MG63 (cell line): ENCODE measurements at regions not wholly inside any gene's neighbourhood (a gene's known extent, or its start where the extent isn't known, plus 50 kb on each side); places are given as distances from the start of the nearest gene placed in this dataset.
"Not testable (repeated sequence)": the region's sequence is repeated elsewhere in the genome, so short reads cannot be mapped to it uniquely, and the experiment has no call there.

Source experiments
- DNase-seq: peaks from one replicate; pipeline ENCODE4 v3.0.0-alpha.2; 2020
- H3K27me3 ChIP-seq: fragments of 250-450 bp; sonication (Bioruptor Pico); 2 replicates; pipeline ENCODE4 v1.5.1; 2020; ENCODE audit warnings: mild to moderate bottlenecking, moderate library complexity
- H3K36me3 ChIP-seq: fragments of 250-450 bp; sonication (Bioruptor Pico); 2 replicates; pipeline ENCODE4 v1.5.1; 2020; ENCODE audit warnings: mild to moderate bottlenecking, moderate library complexity
- H3K4me3 ChIP-seq: fragments of 250-450 bp; sonication (Bioruptor Pico); 2 replicates; pipeline ENCODE4 v1.5.1; 2020; ENCODE audit warnings: mild to moderate bottlenecking, moderate library complexity
- H3K9me3 ChIP-seq: fragments of 250-450 bp; sonication (Bioruptor Pico); 2 replicates; pipeline ENCODE4 v1.5.1; 2020; ENCODE audit warnings: mild to moderate bottlenecking, moderate library complexity

GRCh38 chr2:22055784-22056620, 932.2 kb downstream of the TDRD15 start:
- no peaks in the 10 kb centered on the region for H3K9me3 ChIP-seq
- no peak overlapping the region for H3K4me3 ChIP-seq
- no peak for DNase-seq

GRCh38 chr2:22056621-22057132, 932.9 kb downstream of the TDRD15 start:
- Histone ChIP-seq H3K9me3 (no peaks in the 10 kb centered on the region), H3K27me3 (no peaks in the 10 kb centered on the region), H3K4me3 (no peak overlapping the region), H3K36me3 (no peaks in the 10 kb centered on the region)
- no peak for DNase-seq

More at GRCh38 chr2:22055784-22056620, 932.2 kb downstream of the TDRD15 start:
- Histone ChIP-seq H3K36me3 (no peaks in the 10 kb centered on the region), H3K27me3 (no peaks in the 10 kb centered on the region)

- Histone ChIP-seq H3K9me3 (no peaks in the 10 kb centered on the region), H3K36me3 (no peaks in the 10 kb centered on the region), H3K4me3 (no peak overlapping the region), H3K27me3 (no peaks in the 10 kb centered on the region)
- DNase-seq = no peak
Observed at GRCh38 chr2:22062679-22063078, 938.9 kb downstream of the TDRD15 start.

- Histone ChIP-seq H3K36me3 (no peaks in the 10 kb centered on the region), H3K9me3 (no peaks in the 10 kb centered on the region; the same call in 1 of the 2 replicates), H3K4me3 (no peak overlapping the region), H3K27me3 (no peaks in the 10 kb centered on the region)
- no peak for DNase-seq
Observed at GRCh38 chr2:22076454-22076853, 952.7 kb downstream of the TDRD15 start.

GRCh38 chr2:22078701-22079100, 954.9 kb downstream of the TDRD15 start:
- DNase-seq = no peak
- Histone ChIP-seq H3K27me3 (no peaks in the 10 kb centered on the region), H3K4me3 (no peak overlapping the region), H3K9me3 (no peaks in the 10 kb centered on the region; the same call in 1 of the 2 replicates), H3K36me3 (no peaks in the 10 kb centered on the region)

- Histone ChIP-seq H3K4me3 (no peak overlapping the region), H3K27me3 (no peaks in the 10 kb centered on the region), H3K36me3 (no peaks in the 10 kb centered on the region), H3K9me3 (no peaks in the 10 kb centered on the region; the same call in 1 of the 2 replicates)
- no peak for DNase-seq
Observed at GRCh38 chr2:22079583-22079982, 955.8 kb downstream of the TDRD15 start.

- H3K9me3 ChIP-seq = no peaks in the 10 kb centered on the region
- no peaks in the 10 kb centered on the region for H3K36me3 ChIP-seq
- no peak overlapping the region for H3K4me3 ChIP-seq
- no peaks in the 10 kb centered on the region for H3K27me3 ChIP-seq
- DNase-seq = no peak
Observed at GRCh38 chr2:22086726-22087125, 963.0 kb downstream of the TDRD15 start.

- DNase-seq, H3K4me3 ChIP-seq, H3K27me3 ChIP-seq, H3K36me3 ChIP-seq, H3K9me3 ChIP-seq: not testable (repeated sequence)
Observed at GRCh38 chr2:22103617-22104016, 979.8 kb downstream of the TDRD15 start.

GRCh38 chr2:22110244-22110651, 986.5 kb downstream of the TDRD15 start:
- H3K27me3 ChIP-seq = no peaks in the 10 kb centered on the region
- no peak overlapping the region for H3K4me3 ChIP-seq
- DNase-seq = no peak
- no peaks in the 10 kb centered on the region for H3K36me3 ChIP-seq
- no peaks in the 10 kb centered on the region for H3K9me3 ChIP-seq

- H3K4me3 ChIP-seq = no peak overlapping the region
- no peaks in the 10 kb centered on the region for H3K9me3 ChIP-seq
- no peak for DNase-seq
- no peaks in the 10 kb centered on the region for H3K36me3 ChIP-seq
- H3K27me3 ChIP-seq = no peaks in the 10 kb centered on the region
Observed at GRCh38 chr2:22124003-22124402, 1000.2 kb downstream of the TDRD15 start.

GRCh38 chr2:22126106-22126505, 1002.3 kb downstream of the TDRD15 start:
- H3K4me3 ChIP-seq = no peak overlapping the region
- no peaks in the 10 kb centered on the region for H3K9me3 ChIP-seq
- H3K36me3 ChIP-seq = no peaks in the 10 kb centered on the region
- no peak for DNase-seq
- H3K27me3 ChIP-seq = no peaks in the 10 kb centered on the region

GRCh38 chr2:22126978-22127377, 1003.2 kb downstream of the TDRD15 start:
- no peak for DNase-seq
- Histone ChIP-seq H3K27me3 (no peaks in the 10 kb centered on the region), H3K9me3 (no peaks in the 10 kb centered on the region), H3K36me3 (no peaks in the 10 kb centered on the region), H3K4me3 (no peak overlapping the region)

- Histone ChIP-seq H3K9me3 (no peaks in the 10 kb centered on the region), H3K27me3 (no peaks in the 10 kb centered on the region), H3K36me3 (no peaks in the 10 kb centered on the region), H3K4me3 (no peak overlapping the region)
- DNase-seq = no peak
Observed at GRCh38 chr2:22134421-22134820, 1010.7 kb downstream of the TDRD15 start.

- no peaks in the 10 kb centered on the region for H3K9me3 ChIP-seq
- H3K27me3 ChIP-seq = no peaks in the 10 kb centered on the region
- H3K4me3 ChIP-seq = no peak overlapping the region
- no peak for DNase-seq
- H3K36me3 ChIP-seq = no peaks in the 10 kb centered on the region
Observed at GRCh38 chr2:22136446-22136845, 1012.7 kb downstream of the TDRD15 start.

- Histone ChIP-seq H3K36me3 (no peaks in the 10 kb centered on the region), H3K27me3 (no peaks in the 10 kb centered on the region), H3K4me3 (no peak overlapping the region), H3K9me3 (no peaks in the 10 kb centered on the region)
- DNase-seq = no peak
Observed at GRCh38 chr2:22143840-22144239, 1020.1 kb downstream of the TDRD15 start.

GRCh38 chr2:22153931-22154613, 1030.3 kb downstream of the TDRD15 start:
- H3K9me3 ChIP-seq = no peaks in the 10 kb centered on the region
- H3K36me3 ChIP-seq = no peaks in the 10 kb centered on the region
- no peak overlapping the region for H3K4me3 ChIP-seq
- DNase-seq = no peak
- H3K27me3 ChIP-seq = no peaks in the 10 kb centered on the region

GRCh38 chr2:22156661-22157060, 1032.9 kb downstream of the TDRD15 start:
- not testable (repeated sequence) for H3K36me3 ChIP-seq, H3K9me3 ChIP-seq, H3K27me3 ChIP-seq, H3K4me3 ChIP-seq, DNase-seq

GRCh38 chr2:22167256-22167655, 1043.5 kb downstream of the TDRD15 start:
- no peaks in the 10 kb centered on the region for H3K9me3 ChIP-seq
- DNase-seq = no peak

More at GRCh38 chr2:22167256-22167655, 1043.5 kb downstream of the TDRD15 start:
- Histone ChIP-seq H3K36me3 (no peaks in the 10 kb centered on the region), H3K27me3 (no peaks in the 10 kb centered on the region), H3K4me3 (no peak overlapping the region)
